GM18511 (cell line): ENCODE measurements at regions not wholly inside any gene's neighbourhood (a gene's known extent, or its start where the extent isn't known, plus 50 kb on each side); places are given as distances from the start of the nearest gene placed in this dataset.
"Not testable (repeated sequence)": the region's sequence is repeated elsewhere in the genome, so short reads cannot be mapped to it uniquely, and the experiment has no call there.

Experiments
- ATAC-seq: cut with Tn5 transposase; IDR thresholded peaks from one replicate; pipeline ENCODE4 v1.9.1; 2021; ENCODE audit warnings: mild to moderate bottlenecking, moderate library complexity; ENCODE audit not compliant: unreplicated experiment

GRCh38 chr2:12624384-12624783 lies 92.4 kb upstream of the TRIB2 start:
- ATAC-seq = no peak

- ATAC-seq = no peak
Measured at GRCh38 chr2:12624905-12625598, 91.7 kb upstream of the TRIB2 start.

- not testable (repeated sequence) for ATAC-seq
Measured at GRCh38 chr2:12628541-12628940, 88.2 kb upstream of the TRIB2 start.

- ATAC-seq = no peak
Measured at GRCh38 chr2:12636837-12637581, 79.7 kb upstream of the TRIB2 start.

- no peak for ATAC-seq
Measured at GRCh38 chr2:12637754-12638153, 79.0 kb upstream of the TRIB2 start.

- no peak for ATAC-seq
Measured at GRCh38 chr2:12641441-12641840, 75.3 kb upstream of the TRIB2 start.

GRCh38 chr2:12642332-12642731 lies 74.4 kb upstream of the TRIB2 start:
- no peak for ATAC-seq

- ATAC-seq = no peak
Measured at GRCh38 chr2:12642859-12643258, 73.9 kb upstream of the TRIB2 start.

GRCh38 chr2:12649602-12650400 lies 66.9 kb upstream of the TRIB2 start:
- no peak for ATAC-seq

- ATAC-seq = no peak
Measured at GRCh38 chr2:12651641-12652040, 65.1 kb upstream of the TRIB2 start.

GRCh38 chr2:12652723-12653122 lies 64.0 kb upstream of the TRIB2 start:
- no peak for ATAC-seq

GRCh38 chr2:12657560-12657959 lies 59.2 kb upstream of the TRIB2 start:
- ATAC-seq = no peak

GRCh38 chr2:12658310-12658945 lies 58.3 kb upstream of the TRIB2 start:
- no peak for ATAC-seq

GRCh38 chr2:12661489-12661888 lies 55.2 kb upstream of the TRIB2 start:
- no peak for ATAC-seq

- ATAC-seq = no peak
Measured at GRCh38 chr2:12663306-12664037, 53.3 kb upstream of the TRIB2 start.

- ATAC-seq = no peak
Measured at GRCh38 chr2:12665334-12665733, 51.4 kb upstream of the TRIB2 start.

- no peak for ATAC-seq
Measured at GRCh38 chr2:12666445-12666844, 50.3 kb upstream of the TRIB2 start.
